ENCODE measurements at regions not wholly inside any gene's neighbourhood (a gene's known extent, or its start where the extent isn't known, plus 50 kb on each side); places are given as distances from the start of the nearest gene placed in this dataset.
"Not testable (repeated sequence)": the region's sequence is repeated elsewhere in the genome, so short reads cannot be mapped to it uniquely, and the experiment has no call there.

DNA sequence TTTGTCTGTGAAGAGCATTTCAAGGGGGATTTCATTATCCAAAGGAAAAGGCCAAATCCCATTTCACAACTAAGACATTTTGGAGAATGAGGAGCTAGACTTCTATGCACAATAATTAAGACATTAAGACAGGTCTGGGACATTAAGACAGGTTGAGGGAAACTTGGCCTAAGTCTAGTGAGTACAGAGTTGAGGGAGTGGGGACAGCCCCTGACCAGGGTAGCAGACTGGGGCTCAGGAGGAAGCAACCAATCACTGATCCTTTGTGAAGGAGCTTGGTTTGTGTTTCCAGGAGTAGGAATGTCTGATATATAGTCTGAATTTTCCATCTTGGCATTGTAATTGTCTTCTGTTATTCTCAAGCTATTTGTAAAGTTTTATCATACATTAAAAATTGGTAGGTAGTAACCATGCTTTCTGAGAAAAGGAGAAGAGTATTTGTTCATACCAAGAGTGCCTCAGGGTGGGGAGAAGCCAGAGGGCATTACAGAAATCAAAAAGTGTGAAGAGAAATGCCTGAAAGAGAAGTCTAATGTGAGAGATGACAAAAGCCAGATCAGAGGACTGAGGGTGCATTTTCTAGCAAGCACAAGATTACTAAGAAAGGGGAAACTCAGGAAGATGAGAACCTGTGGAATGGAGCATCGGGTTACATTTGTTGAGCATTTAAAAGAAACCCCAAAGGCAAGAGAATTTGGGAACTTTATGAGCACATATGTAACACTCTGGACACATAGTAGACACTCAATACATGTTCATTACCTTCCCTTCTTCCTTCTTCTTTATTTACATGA, 189.3 kb upstream of the PIK3R1 start:
- ATAC-seq = no peak
- Mint-ChIP-seq H3K27ac (no peak overlapping the region), H3K36me3 (no peaks in the 10 kb centered on the region), H3K4me3 (no peak overlapping the region), H3K9me3 (peaks cover 0 to 3% (median 0%) of the 10 kb centered on the region in 9 donors), H3K27me3 (no peaks in the 10 kb centered on the region), H3K4me1 (no peaks in the 10 kb centered on the region)
- DNase-seq = no peak
- POLR2A ChIA-PET = no interaction called here

DNA sequence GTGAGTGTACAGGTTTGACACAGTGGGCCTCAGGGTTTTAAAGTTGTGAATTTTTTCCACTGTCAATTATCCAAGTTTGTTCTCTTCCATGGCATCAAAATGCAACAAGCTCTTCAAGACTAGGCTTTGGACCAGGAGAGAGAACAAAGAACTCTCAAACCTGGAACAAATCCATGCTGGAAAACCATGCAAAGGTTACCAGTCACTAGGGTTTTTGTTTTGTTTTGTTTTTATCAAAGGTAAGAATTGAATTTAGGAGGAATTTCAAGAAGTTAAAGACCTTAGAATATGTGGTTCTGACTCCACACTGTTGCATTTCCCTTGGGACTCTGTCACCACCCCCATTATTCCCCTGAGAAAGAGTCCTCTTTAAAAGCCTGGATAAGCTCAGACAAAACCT, 191.1 kb upstream of the PIK3R1 start:
- POLR2A ChIA-PET = no interaction called here
- DNase-seq (no peak), ATAC-seq (no peak)
- no peak overlapping the region for H3K4me3 Mint-ChIP-seq
- H3K27me3 Mint-ChIP-seq = no peaks in the 10 kb centered on the region
- H3K27ac Mint-ChIP-seq = no peak overlapping the region
- H3K36me3 Mint-ChIP-seq = no peaks in the 10 kb centered on the region
- H3K9me3 Mint-ChIP-seq = peaks cover 0 to 3% (median 0%) of the 10 kb centered on the region in 9 donors
- no peaks in the 10 kb centered on the region for H3K4me1 Mint-ChIP-seq

DNA sequence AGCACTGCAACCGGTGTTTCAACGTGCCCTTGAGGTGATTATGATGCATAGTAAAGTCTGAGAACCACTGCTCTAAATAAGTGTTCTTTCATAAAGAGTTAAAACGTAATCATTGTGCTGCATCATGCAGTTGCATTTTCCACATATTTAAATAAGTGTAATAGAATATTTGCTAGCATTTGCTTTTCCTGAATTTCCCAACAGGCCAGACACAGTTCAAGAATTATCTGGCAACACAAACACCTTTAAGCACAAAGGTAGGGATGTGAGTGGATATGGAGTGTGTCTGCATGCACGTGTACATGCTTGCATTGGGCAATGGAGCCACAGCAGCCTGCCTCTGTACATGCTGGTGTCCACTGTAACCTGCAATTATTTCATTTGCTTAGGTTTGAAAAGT, 193.6 kb upstream of the PIK3R1 start:
- DNase-seq (no peak), ATAC-seq (no peak)
- no peaks in the 10 kb centered on the region for H3K36me3 Mint-ChIP-seq
- H3K27ac Mint-ChIP-seq = no peak overlapping the region
- H3K27me3 Mint-ChIP-seq = peaks cover 0 to 1% (median 0%) of the 10 kb centered on the region in 5 donors
- H3K4me1 Mint-ChIP-seq = no peaks in the 10 kb centered on the region
- no peak overlapping the region for H3K4me3 Mint-ChIP-seq
- peaks cover 0 to 3% (median 0%) of the 10 kb centered on the region in 9 donors for H3K9me3 Mint-ChIP-seq
- POLR2A ChIA-PET = no interaction called here

DNA sequence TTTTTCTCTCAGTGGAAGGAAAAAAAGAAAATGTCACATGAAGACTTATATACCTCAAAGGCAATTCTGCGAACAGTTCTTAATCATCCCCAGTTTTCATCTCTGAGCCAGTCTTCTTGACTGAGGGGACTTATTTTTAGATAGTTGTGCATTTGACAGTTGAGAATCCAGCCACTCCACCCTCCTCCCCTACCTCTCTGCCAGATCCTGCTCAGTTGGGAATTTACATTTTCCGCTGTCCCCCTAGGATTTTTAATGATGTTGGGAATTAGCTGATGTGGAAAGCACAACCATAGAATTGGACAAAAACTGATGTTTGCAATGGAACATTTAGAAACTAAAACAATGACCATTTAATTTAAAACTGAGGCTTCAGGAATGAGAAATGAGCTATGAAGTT, 194.3 kb upstream of the PIK3R1 start:
- DNase-seq (no peak), ATAC-seq (no peak)
- no peaks in the 10 kb centered on the region for H3K4me1 Mint-ChIP-seq
- POLR2A ChIA-PET = no interaction called here
- H3K4me3 Mint-ChIP-seq = no peak overlapping the region
- peaks cover 0 to 6% (median 0%) of the 10 kb centered on the region in 9 donors for H3K9me3 Mint-ChIP-seq
- H3K36me3 Mint-ChIP-seq = no peaks in the 10 kb centered on the region
- H3K27me3 Mint-ChIP-seq = peaks cover 0 to 1% (median 0%) of the 10 kb centered on the region in 5 donors
- H3K27ac Mint-ChIP-seq = no peak overlapping the region

DNA sequence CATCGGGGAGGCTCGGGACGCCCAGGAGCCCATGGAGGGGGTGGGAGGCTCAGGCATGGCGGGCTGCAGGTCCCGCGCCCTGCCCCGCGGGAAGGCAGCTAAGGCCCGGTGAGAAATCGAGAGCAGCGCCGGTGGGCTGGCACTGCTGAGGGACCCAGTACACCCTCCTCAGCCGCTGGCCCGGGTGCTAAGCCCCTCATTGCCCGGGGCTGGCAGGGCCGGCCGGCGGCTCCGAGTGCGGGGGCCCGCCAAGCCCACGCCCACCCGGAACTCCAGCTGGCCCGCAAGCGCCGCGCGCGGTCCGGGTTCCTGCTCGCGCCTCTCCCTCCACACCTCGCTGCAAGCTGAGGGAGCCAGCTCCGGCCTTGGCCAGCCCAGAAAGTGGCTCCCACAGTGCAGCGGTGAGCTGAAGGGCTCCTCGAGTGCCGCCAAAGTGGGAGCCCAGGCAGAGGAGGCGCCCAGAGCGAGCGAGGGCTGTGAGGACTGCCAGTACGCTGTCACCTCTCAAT, 195.0 kb upstream of the PIK3R1 start:
- ATAC-seq, H3K27ac Mint-ChIP-seq, H3K4me1 Mint-ChIP-seq, POLR2A ChIA-PET, DNase-seq, H3K36me3 Mint-ChIP-seq, H3K4me3 Mint-ChIP-seq, H3K27me3 Mint-ChIP-seq, H3K9me3 Mint-ChIP-seq: not testable (repeated sequence)

DNA sequence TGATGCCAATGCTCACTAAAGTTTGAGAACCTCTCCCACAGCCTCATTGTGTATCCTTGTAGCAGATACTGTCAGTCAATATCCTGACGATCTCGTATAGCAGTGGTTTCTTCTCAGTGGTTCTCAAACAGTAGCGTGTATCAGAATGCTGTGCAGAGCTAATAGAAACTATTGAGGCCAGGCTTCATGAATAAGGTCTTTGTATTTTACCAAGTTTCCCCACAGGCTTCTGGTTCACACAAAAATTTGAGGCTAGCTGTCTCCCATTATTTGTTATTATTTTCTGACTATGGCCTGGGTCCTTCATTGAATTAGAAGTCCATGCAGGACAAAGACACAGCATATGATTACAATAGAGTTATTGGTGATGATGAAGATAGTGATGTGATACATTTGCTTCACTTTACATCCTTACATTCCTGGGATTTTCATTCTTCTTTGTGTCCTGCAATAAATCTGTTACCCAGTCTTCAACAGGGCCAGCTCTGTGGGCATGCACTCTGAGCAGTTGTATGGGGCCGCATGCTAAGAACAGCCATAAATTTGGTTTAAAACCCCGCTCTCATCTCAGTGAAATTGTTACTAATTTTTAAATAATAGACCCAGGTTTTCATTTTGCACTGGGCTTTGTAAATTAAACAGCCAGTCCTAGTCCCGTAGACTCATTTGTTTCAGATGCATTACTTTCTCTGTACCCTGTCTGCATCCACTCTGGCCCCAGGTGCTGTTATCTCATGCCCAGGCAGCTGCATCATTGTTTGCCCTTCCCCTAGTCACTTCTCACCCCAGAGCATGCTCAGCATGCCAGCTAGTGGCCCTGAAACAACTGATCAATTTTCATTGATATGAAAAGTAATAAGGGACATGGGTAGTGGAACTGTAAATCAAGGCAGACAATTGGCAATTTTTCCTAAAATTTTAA, 199.9 kb upstream of the PIK3R1 start:
- peaks cover 0 to 3% (median 0%) of the 10 kb centered on the region in 4 donors for H3K4me1 Mint-ChIP-seq
- peaks cover 0 to 6% (median 0%) of the 10 kb centered on the region in 9 donors for H3K9me3 Mint-ChIP-seq
- H3K27ac Mint-ChIP-seq = no peak overlapping the region
- H3K27me3 Mint-ChIP-seq = peaks cover 0 to 5% (median 2%) of the 10 kb centered on the region in 5 donors
- DNase-seq (no peak), ATAC-seq (no peak)
- peaks cover 0 to 4% (median 0%) of the 10 kb centered on the region in 3 donors for H3K36me3 Mint-ChIP-seq
- H3K4me3 Mint-ChIP-seq = no peak overlapping the region
- POLR2A ChIA-PET = no interaction called here

DNA sequence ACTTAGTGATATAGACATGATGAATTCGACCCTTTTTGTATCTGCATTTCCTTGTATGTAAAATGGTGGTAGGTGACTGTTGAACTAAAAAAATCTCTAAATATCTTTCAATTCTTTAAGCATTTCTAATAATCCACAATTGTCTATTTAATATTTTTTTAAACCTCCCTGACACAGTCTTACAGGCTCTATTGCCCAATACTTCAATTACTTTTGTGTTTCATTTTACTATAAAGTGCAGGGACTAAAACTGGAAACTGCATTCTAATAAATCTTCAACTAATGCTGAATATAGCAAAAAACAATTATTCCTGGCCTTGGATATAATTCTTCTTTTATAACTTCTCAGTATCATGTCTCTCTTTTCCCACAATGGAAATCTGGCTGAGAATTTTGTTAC, 202.7 kb upstream of the PIK3R1 start:
- Mint-ChIP-seq H3K27me3 (peaks cover 0 to 5% (median 1%) of the 10 kb centered on the region in 5 donors), H3K4me3 (no peak overlapping the region), H3K27ac (no peak overlapping the region), H3K9me3 (peaks cover 0 to 3% (median 0%) of the 10 kb centered on the region in 9 donors), H3K4me1 (peaks cover 0 to 3% (median 0%) of the 10 kb centered on the region in 4 donors), H3K36me3 (peaks cover 0 to 4% (median 3%) of the 10 kb centered on the region in 3 donors)
- ATAC-seq (no peak), DNase-seq (no peak)
- POLR2A ChIA-PET = no interaction called here

DNA sequence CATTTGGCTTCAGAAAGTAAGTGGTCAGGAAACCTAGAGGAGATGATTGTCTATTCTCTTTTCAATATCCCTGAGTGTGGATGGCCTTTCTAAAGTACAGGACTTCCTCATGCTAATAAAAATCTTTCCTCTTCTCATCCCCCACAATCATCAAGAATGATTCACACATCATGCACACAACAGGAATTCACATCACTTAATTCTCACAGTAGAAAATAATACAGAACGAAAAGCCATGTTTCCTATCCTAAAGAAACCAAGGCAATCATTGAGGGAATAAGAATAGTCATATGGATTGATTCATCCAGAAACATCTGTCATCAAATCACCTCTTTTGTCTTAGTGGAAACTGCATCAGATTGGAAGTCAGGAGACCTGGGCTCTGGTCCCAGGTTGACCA, 203.1 kb upstream of the PIK3R1 start:
- H3K9me3 Mint-ChIP-seq = peaks cover 0 to 3% (median 0%) of the 10 kb centered on the region in 9 donors
- POLR2A ChIA-PET = no interaction called here
- ATAC-seq (no peak), DNase-seq (no peak)
- peaks cover 0 to 4% (median 3%) of the 10 kb centered on the region in 3 donors for H3K36me3 Mint-ChIP-seq
- H3K4me1 Mint-ChIP-seq = peaks cover 0 to 3% (median 0%) of the 10 kb centered on the region in 4 donors
- H3K4me3 Mint-ChIP-seq = no peak overlapping the region
- peaks cover 0 to 5% (median 1%) of the 10 kb centered on the region in 5 donors for H3K27me3 Mint-ChIP-seq
- H3K27ac Mint-ChIP-seq = no peak overlapping the region

DNA sequence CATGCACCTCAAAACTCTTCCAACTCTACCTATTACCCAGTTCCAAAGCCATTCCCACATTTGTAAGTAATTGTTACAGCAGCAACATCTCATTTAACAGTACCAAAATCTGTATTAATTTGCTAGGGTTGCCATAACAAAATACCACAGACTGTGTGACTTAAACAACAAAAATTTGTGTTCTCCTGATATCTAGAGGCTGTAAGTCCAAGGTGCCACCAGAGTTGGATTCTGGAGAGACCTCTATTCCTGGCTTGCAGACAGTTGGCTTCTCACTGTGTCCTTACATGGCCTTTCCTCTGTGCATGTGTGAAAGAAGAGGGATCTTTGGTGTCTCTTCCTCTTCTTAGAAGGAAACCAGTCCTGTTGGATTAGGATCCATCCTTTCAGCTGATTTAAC, 203.8 kb upstream of the PIK3R1 start:
- Mint-ChIP-seq H3K27me3 (peaks cover 0 to 5% (median 1%) of the 10 kb centered on the region in 5 donors), H3K27ac (no peak overlapping the region), H3K36me3 (peaks cover 0 to 4% (median 3%) of the 10 kb centered on the region in 3 donors), H3K4me3 (no peak overlapping the region), H3K9me3 (peaks cover 0 to 2% (median 0%) of the 10 kb centered on the region in 9 donors), H3K4me1 (peaks cover 0 to 3% (median 0%) of the 10 kb centered on the region in 4 donors)
- ATAC-seq (no peak), DNase-seq (no peak)
- POLR2A ChIA-PET = no interaction called here

DNA sequence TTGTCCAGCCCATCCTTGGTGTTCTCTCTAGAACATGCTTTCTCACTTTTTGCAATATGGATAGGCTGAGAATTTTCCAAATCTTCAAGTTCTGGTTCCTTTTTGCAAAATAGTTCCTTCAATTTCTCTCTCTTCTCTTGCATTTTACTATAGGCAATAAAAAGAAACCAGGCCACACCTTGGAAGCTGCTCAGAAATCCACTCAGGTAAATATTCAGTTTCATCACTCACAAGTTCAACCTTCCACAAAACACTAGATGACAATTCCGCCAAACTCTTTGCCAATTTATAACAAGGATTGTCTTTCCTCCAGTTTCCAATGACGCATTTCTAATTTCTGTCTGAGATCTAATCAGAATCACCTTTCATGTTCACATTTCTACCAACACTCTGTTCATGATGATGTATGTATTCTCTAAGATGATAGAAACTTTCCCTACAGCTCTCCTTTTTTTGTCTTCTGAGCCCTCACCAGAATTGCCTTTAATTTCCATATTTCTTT, 204.2 kb upstream of the PIK3R1 start:
- no peak for ATAC-seq
- POLR2A ChIA-PET = no interaction called here
- H3K27ac Mint-ChIP-seq = no peak overlapping the region
- H3K4me3 Mint-ChIP-seq = no peak overlapping the region
- peaks cover 0 to 5% (median 1%) of the 10 kb centered on the region in 5 donors for H3K27me3 Mint-ChIP-seq
- H3K36me3 Mint-ChIP-seq = peaks cover 0 to 4% (median 3%) of the 10 kb centered on the region in 3 donors
- H3K4me1 Mint-ChIP-seq = peaks cover 0 to 3% (median 0%) of the 10 kb centered on the region in 4 donors
- H3K9me3 Mint-ChIP-seq = peaks cover 0 to 2% (median 0%) of the 10 kb centered on the region in 9 donors
- no peak for DNase-seq

DNA sequence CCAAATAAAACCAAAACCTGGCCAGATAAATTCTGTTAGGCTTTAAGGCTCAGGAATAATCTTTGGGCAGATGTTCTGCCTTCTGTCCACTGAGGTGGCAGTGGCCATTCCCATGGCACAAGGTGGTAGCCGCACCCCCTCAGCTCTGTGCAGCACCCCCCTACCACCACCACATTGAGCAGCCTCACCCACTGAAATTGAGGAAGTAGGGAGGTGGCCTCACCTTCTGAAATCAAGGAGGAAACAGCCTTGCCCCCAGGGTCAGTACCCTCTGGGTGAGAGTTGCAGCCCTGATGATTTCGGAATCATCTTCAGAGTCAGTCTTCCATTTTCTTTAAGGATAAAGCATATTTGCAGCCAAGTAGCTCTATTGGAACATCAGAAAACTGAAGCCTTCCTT, 204.8 kb upstream of the PIK3R1 start:
- Mint-ChIP-seq H3K9me3 (peaks cover 0 to 2% (median 0%) of the 10 kb centered on the region in 9 donors), H3K4me1 (peaks cover 0 to 3% (median 0%) of the 10 kb centered on the region in 4 donors), H3K36me3 (peaks cover 0 to 4% (median 3%) of the 10 kb centered on the region in 3 donors), H3K4me3 (no peak overlapping the region), H3K27ac (no peak overlapping the region), H3K27me3 (peaks cover 0 to 5% (median 1%) of the 10 kb centered on the region in 5 donors)
- POLR2A ChIA-PET = no interaction called here
- DNase-seq (no peak), ATAC-seq (no peak)

DNA sequence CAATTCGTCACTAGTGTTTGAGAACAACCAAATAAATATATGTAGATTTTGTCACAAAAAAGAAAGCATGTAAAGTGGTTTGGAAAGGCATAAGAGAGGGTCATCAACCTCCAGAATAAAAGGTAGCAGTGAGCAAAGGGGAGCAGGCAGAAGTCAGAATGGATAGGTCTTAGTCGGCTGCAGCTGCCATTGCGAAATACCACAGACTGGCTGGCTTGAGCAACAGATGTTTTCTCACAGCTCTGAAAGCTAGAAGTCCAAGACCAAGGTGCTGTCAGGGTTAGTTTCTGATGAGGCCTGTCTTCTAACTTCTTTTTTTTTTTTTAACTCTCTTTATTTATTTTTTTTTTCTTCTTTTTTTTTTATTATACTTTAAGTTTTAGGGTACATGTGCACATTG, 208.1 kb upstream of the PIK3R1 start:
- Mint-ChIP-seq H3K27ac (no peak overlapping the region), H3K36me3 (peaks cover 0 to 4% (median 3%) of the 10 kb centered on the region in 3 donors), H3K4me1 (no peaks in the 10 kb centered on the region), H3K27me3 (peaks cover 0 to 5% (median 1%) of the 10 kb centered on the region in 5 donors), H3K4me3 (no peak overlapping the region), H3K9me3 (peaks cover 0 to 2% (median 0%) of the 10 kb centered on the region in 9 donors)
- no peak for DNase-seq
- no peak for ATAC-seq
- POLR2A ChIA-PET = no interaction called here
